DND-41 (cell line): ENCODE measurements at regions not wholly inside any gene's neighbourhood (a gene's known extent, or its start where the extent isn't known, plus 50 kb on each side); places are given as distances from the start of the nearest gene placed in this dataset.

ENCODE experiments used
- CTCF ChIP-seq: IDR thresholded peaks from 2 replicates; pipeline ENCODE4 v1.5.1; 2012; ENCODE audit warnings: borderline replicate concordance, low read length, moderate library complexity, mild to moderate bottlenecking; ENCODE audit not compliant: poor library complexity, severe bottlenecking; ENCODE audit errors: extremely low read depth
- EZH2 ChIP-seq: IDR thresholded peaks from 3 replicates; pipeline ENCODE4 v1.6.1; 2012; ENCODE audit warnings: borderline replicate concordance, low read depth, mild to moderate bottlenecking, moderate library complexity, low read length, inconsistent platforms; ENCODE audit not compliant: severe bottlenecking

- TF ChIP-seq CTCF (no peak), EZH2 (no peak)
These were observed 91.1 kb upstream of the DISP3 start for GRCh38 chr1:11387829-11388228.
